GM21526 (cell line): ENCODE measurements at regions not wholly inside any gene's neighbourhood (a gene's known extent, or its start where the extent isn't known, plus 50 kb on each side); places are given as distances from the start of the nearest gene placed in this dataset.

Source experiments
- ATAC-seq: cut with Tn5 transposase; IDR thresholded peaks from one replicate; pipeline ENCODE4 v1.9.1; 2021; ENCODE audit warnings: moderate library complexity; ENCODE audit not compliant: unreplicated experiment, low FRiP score

- ATAC-seq: no peak
These were observed 162.6 kb upstream of the PLEKHG7 start for GRCh38 chr12:92539976-92540781.

DNA sequence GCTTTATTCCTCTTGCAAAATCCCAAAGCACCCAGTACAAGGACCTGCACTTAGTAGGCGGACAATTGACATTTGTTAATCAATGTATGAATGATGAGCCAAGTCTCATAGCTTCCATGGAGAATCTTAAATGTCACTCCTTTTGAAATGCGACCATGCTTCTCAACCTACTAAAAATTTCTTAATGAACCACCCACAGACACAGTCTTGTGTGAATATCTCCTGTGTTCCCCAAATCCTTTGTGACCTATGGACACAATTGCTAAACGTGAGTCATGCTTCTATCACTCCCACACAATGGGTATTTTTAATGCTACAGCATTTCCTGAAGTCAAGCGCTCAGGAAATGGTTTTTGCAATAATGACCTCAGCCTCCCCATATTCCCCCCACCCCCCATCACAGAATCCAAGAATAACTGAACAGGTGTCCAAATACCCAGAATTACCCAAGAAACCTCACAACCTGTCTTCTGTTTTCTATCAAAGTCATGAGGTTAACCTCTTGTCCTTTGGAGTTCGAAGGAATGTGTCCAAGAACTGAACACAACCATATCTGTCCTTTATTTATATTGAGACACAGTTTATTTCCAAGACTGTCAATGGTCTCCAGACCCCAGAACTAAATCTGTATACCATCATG, 163.6 kb upstream of the PLEKHG7 start:
- ATAC-seq: peak; percentile 48

DNA sequence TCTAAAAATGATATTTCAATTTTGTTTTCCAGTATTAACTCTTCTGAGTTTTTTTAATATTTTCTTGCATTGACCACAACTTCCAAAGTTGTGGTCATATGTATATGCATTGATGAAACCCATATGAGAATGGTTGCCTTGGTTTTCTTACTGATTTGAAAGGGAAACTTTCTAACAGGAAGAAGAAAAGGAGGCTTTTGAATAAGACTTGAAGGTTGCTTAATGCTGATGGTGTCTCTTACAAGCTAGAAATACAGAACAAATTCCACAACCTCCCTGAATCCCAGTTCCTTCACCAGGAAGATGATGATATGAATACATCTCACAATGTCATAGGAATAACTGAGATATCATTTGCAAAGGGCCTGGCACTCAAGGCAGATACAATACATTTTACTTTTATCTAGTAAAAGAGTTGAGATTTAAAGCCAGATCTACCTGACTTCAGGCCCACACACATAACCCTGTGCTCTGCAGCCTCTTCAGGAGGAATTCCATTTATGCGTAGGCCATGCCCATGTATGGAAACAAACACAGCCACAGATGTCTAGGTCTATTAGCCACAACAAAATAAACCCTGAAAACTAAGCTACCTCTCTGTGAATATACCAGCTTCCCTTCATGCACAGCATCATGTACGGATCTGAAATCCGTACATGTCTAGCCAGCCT, 165.4 kb upstream of the PLEKHG7 start:
- no peak for ATAC-seq

DNA sequence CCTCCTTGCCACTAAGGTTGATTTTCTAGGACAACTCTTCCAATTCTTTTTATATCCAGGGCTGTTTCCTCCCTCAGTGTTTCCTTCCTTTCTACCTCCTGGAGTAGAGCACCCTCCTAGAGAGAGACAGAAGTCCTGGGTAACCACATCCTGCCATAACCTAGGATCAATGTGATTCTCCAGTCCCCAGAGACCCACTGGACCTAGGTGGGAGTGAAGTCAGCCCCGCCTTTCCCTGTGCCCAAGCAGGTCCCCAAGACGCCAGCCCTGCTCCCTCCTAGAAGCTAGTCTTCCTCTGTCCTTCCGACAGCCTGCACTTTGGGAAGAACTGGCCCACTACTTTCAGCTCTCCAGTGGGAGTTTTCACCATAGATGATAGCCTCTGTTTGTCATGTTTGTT, 166.8 kb upstream of the PLEKHG7 start:
- no peak for ATAC-seq

DNA sequence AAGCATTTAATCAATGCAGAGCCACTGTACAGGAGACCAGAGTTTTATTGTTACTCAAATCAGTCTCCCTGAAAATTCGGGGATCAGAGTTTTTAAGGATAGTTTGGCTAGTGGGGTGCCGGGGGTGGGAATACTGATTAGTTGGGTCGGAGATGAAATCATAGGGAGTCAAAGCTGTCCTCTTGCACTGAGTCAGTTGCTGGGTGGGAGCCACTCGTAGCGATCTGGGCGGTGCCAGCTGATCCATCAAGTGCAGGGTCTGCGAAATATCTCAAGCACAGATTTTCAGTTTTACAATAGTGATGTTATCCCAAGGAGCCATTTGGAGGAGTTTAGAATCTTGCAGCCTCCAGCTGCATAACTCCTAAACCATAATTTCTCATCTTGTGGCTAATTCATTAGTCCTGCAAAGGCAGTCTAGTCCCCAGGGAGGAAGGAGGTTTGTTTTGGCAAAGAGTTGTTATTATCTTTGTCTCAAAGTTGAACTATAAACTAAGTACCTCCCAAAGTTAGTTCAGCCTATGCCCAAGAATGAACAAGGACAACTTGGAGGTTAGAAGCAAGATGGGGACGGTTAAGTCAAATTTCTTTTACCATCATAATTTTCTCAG, 169.4 kb upstream of the PLEKHG7 start:
- ATAC-seq: no peak

DNA sequence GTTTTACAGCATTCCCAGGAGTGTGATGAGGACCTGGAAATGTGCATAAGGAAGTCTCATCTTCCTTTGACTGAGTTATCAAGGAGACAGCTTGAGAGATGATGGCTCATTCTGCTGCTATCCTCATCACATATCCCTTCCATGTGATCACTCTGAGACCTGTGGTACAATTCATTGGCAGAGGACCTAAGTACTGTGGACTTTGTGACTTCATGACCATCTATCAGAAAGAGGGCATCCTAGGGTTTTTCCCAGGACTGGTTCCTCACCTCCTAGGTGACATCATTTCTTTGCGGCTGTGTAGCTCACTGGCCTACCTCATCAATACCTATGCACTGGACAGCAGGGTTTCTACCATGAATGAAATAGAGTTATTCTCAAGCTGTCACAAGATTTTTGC, 172.1 kb upstream of the PLEKHG7 start:
- no peak for ATAC-seq

DNA sequence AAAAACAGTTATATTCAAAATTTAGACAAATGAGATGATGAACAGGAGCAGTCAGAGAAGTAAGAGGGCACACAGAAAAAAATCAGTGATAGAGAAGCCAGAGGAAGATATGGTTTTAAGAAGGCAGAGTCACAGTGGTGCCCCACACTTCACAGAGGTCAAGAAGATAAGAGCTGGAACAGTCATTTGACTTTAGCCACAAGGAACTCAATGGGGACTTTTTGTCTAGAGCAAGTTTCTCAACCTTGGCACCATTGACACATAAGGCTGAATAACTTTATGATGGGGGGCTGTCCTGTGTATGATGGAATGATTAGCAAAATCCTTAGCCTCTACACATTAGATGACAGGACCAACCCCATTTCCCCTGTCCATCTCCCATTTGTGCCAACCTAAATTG, 172.8 kb upstream of the PLEKHG7 start:
- no peak for ATAC-seq

DNA sequence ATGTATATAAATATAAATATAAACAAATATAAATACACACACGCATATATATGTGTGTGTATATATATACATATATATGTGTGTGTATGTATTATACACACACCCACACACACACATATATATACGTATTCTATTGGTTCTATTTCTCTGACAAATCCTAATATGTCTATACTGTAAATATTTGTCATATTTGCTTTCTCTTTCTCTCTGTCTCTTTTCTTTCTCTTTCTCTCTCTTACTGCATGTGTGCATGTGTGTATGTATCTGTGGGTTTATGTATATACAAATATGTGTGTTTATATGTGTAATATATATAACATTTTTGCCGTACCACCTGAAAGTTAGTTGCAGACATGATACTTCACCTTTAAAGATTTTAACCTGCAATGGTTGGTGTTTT, 174.2 kb upstream of the PLEKHG7 start:
- ATAC-seq: no peak

- no peak for ATAC-seq
These were observed 174.7 kb upstream of the PLEKHG7 start for GRCh38 chr12:92528097-92528496.

DNA sequence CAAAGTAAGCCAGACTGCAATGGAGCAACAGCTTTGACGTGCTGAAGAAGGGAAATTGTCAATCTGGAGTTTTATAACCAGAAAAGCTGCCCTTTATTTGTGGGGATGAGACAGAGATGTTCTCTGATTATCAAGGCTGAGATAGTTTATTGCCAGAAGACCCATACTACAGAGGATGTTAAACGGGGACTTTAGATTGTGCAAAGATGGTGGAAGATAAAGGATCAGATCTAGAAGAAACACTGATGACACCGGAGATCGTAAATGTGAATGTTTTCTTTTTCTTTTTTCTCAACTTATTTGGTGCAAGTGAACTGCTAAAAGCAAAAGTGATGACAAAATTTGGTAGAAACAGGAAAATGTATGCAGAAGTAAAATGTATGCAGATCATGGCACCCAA, 178.3 kb upstream of the PLEKHG7 start:
- ATAC-seq: no peak

DNA sequence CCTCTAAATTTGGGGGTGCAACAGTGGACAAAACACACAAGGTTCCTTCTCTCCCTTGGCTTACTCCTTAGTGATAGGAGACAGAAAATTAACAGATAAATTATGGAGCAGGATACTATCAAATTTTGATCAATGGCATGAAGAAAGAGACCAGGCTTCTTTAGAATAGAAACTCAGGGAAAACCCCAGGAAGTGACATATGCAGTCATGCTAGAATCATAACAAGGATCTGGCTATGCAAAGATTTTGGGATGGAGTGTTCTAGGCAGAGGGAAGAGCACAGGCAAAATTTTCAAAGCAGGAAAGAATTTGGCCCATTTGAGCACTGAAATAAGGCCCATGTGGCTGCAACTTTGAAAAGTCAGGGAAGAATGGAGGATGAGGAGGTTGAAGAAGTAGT, 182.3 kb upstream of the PLEKHG7 start:
- ATAC-seq: no peak

- no peak for ATAC-seq
These were observed 183.5 kb upstream of the PLEKHG7 start for GRCh38 chr12:92519284-92519683.

- no peak for ATAC-seq
These were observed 184.7 kb upstream of the PLEKHG7 start for GRCh38 chr12:92518071-92518470.

GRCh38 chr12:92516277-92516600, 186.6 kb upstream of the PLEKHG7 start:
- no peak for ATAC-seq

GRCh38 chr12:92513231-92513730, 189.5 kb upstream of the PLEKHG7 start:
- ATAC-seq: no peak

DNA sequence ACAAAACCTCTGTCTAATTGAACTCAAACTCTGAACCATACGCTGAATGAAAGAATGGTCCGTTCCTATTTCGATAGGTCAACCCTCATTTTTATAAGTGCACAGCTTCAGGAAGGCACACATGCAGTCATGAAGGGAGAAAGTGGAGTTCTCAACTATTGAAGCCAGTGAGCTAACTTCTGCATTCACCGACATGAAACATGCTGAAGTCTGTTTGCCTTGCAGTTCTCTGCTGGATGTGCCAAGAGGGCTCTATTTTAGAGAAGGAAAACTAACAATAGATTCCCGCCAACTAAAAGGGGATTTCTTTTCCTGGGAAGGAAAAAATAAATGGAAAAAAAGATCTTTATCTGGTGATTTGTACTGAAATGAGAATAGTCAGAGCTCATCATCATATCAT, 191.0 kb upstream of the PLEKHG7 start:
- no peak for ATAC-seq

DNA sequence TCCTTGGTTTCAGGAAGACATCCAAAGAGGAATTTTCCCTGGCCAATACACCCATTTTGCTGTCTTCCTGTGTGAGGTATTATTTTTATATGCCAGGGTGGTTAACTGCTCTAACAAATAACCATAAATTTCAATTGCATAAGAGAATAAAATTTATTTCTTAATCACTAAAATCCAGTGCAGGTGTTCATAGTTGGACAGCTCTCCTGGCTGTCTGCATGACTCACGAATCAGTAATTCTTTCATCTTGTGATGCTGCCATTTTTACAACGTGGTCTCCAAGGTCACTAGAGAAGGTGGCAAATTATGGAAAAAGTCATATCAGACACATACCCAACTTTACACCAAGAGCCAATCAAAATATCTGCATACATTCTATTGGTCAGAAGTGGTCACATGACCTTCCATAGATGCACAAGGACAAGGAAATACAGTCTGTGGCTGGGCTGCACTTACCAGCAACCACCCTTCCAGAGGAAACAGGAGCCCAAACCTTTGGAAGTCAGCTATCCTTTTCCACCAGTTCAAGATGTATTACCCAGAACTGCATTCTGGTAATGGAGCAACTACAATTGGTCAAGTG, 193.5 kb upstream of the PLEKHG7 start:
- no peak for ATAC-seq

- ATAC-seq: no peak
These were observed 195.9 kb upstream of the PLEKHG7 start for GRCh38 chr12:92506891-92507290.

GRCh38 chr12:92506460-92506859, 196.3 kb upstream of the PLEKHG7 start:
- ATAC-seq: no peak

GRCh38 chr12:92505254-92506231, 197.2 kb upstream of the PLEKHG7 start:
- no peak for ATAC-seq
